ENCODE measurements at regions not wholly inside any gene's neighbourhood (a gene's known extent, or its start where the extent isn't known, plus 50 kb on each side); places are given as distances from the start of the nearest gene placed in this dataset.

DNA sequence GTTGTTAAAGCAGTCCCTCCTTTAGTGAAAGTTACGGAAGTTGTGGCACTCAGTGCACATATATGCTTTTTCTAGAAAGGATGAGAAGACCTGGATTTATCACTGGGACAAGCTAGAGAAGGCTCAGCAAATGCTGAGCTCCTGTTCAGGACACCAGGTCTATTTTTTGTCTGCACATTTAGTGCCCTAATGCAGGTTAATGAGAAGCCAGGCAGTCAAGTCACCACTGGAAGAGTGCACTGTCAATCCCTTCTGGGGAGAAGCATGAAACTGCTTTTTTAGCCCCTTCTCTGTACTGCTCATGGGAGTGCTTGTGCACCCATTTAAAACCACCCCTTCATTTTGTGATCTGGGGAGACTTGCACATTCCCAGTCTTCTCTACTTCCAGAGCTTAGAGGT lies 624.1 kb upstream of the USP24 start:
- DNase-seq, result no peak

DNA sequence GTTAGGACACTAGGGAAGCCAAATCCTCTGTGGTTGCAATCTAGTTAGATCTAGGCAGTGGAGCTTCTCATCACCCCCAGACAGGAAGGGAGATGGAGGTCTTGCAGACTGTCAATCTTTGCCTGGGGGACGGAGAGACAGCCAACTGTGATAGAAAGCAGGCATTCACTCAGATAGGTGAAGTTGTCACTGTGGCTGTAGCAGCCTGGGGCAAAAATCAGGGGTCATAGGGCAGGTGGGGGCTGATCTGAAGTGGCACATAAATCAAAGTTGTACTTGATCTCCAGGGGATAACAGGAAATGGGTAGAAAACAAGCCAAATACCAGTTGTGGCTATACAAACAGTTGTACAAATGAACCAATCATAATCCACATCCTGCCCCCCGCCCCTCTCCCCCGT lies 620.9 kb upstream of the USP24 start:
- peak; percentile 56 for DNase-seq

DNA sequence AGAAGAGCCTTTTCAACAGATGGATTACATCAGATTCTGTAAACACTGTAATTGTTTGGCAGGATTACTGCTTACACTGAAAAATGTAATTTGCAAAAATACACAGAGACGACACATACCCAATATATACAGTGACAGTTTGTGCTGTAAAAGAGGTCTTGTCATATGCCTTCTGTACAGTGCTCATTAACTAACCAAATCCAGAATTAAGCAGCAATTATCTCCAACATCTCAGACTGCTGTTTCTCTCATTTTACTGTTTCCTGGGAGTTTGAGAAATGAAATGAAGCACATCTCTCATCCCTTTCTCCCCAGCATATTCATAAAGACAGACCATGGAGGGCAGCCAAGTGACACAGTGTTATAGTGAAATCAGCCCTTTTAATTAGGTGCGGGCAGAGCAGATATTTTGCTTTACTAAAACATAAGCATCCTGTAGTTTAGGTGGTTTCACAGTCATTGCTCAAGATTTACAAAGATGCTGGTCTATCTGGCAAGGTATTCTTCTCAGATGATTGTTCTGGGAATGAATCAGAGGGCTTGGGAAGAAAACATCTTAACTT lies 618.4 kb upstream of the USP24 start:
- no peak for DNase-seq

DNA sequence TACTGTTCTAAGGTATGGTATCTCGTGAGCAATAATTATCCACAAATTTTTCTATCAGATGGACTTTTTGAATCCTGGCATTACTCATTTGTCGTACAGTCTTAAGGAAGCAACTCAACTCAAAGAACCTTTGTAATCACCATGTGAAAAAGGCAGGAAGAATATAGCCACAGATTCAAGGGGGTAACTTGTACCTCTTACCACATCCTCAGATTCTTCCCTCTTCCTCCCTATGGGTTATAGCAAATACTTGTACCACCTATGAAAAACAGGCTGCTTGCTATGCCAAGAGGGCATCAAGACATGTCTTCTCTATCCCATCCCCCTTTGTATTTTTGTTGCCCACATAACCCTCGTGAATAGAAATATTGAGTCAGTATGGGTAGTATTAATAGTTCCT lies 616.6 kb upstream of the USP24 start:
- no peak for DNase-seq

DNA sequence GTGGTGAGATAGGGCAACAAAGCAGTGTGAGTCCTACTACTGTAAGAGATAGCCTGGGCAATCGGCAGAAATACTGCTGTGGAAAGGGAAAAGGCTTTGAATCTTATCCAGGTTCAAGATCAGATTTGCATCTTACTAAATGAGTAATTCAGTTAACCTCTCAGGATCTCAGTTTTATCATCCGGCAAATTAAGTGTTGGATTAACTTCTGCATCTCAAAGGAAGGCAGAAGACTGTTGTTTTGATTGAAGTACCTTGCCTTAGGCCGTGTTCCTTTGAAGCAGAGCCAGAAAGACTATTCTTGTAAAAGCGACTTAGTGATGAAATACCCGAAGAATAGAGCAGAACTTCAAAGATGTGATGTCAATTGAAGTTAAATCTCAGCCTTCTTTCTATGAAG lies 612.9 kb upstream of the USP24 start:
- no peak for DNase-seq

DNA sequence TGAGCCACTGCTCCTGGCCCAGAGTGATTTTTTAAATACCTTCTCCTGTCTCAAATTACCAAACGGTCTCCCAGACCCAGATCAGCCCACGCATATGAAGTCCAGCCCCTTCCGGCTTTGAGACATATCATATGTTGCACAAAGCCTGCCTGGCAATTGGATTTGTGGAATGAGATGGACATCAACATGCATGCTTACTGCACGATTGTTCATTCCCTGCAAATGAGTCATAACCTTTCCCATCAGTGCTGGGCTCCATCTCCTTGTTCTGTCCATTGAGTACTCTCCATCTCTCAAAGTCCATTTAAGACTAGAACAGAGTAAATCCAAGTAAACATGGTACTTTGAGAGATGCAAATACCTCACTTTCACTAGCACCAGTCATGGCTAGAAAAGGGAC lies 612.2 kb upstream of the USP24 start:
- no peak for DNase-seq

DNA sequence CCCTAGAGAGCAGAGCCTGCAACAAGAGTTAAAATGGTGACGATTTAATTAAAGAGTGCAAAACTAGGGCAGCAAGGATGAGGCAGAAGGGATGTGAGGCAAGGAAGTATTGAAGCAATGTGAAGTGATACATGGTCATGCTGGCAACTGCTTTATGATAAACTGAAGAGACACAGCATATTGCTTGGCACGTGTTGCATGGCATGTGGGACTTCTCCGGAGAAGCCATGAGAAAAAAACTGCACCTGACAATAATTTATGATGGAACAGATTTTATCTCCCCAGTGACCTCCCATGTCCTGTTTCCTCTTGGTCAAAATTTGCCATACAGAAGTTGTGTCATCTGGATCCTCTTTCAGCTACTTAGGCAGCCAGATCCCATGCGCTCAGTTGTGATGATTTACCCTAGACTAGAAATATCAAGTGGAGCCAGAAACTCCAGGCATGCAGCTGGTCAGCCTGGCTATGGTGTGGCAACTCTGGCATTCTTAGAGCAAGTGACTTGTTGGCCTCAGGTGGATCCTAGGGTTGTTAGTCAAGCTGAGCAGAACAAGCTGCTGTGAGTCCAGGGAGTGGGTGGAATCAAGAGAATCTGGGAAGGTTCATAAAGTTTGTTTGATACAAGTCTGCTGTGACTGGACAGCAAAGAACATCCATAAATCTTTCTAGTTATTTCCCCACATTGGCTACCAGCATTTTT lies 611.4 kb upstream of the USP24 start:
- no peak for DNase-seq

DNA sequence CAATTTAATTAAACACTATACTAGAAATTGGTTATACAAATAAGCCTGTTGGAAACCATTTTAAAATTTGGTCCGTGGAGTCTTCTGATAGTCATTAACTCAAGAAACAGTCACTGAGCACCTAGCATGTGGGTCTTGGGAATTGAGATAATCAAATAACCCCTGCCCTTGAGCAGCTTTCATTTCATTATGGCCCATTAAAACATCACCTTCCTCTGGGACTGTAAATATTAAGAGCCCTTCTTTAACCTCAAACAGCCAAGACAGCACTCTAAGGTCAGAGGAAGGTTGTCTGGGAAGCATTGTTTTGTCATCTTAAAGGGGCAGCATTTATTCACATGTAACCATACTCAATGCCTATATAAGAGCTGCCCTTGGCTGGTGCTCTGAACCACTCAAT lies 610.3 kb upstream of the USP24 start:
- DNase-seq, result no peak

DNA sequence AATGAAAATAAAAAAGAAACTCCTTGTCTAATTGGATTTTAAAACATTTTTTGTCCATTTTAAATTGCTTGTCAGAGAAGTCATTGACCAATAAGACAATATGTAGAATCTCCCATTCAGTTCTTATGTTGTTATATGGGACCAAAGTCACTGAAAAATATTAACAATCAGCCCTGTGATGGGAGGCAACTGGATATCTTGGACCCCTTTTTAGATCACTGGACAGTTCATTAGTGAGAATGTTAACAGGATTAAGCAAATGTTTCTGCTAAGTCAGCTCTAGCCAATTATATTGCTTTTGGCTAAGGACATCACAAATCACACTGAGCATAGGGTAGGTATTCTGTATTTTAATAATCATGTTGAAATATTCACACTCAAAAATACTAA lies 609.1 kb upstream of the USP24 start:
- DNase-seq, result no peak

DNA sequence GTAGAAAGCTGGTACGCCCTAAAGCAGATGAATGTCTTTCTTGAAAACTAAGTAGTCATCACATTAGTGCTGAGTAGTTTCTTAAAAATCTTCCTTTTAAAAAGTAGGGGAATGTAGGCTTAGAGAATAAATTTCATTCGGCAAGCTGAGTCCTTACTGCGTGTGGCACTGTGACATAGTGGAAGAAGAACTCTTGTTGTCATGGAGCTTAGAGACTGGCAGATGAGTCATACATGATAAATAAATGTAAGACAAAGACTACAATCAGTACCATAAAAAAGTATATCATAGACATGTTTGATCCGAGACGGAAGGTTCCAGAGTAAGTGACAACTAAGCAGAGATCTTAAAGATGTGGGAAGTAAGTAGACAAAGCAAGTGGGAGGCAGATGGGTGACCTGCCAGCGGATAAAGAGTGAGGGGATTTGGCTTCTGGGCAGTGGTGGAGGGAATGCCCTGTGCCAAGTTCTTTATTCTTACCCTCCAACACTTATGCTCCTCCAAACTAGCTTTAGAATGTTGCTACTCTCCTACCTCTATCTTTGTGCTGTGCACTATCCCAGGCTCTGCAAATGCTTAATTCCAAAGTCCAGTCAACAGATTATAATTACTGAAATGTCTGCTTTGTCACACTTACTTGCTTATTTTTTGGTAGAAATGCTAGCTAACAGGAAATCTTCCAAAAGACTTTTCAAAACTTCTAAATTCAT lies 608.5 kb upstream of the USP24 start:
- DNase-seq, result no peak

DNA sequence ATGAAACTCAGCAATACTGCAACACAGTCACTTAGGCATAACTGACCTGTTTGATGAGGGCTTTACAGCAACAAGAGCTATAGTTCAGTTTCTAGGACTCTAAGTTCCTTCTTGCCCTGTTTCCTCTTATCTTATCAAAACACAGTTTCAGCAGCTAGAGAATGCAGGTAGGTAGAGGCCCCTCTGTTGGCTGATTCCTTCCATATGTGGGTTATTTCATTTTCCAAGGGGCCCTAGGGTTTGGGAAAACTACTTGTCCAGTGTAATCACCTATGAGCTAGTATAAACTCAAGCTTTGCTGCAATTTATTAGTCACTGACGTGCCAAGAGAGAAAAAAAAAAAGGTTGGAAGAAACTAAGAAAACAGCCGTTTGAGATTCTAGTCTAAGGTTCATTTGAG lies 607.7 kb upstream of the USP24 start:
- no peak for DNase-seq

DNA sequence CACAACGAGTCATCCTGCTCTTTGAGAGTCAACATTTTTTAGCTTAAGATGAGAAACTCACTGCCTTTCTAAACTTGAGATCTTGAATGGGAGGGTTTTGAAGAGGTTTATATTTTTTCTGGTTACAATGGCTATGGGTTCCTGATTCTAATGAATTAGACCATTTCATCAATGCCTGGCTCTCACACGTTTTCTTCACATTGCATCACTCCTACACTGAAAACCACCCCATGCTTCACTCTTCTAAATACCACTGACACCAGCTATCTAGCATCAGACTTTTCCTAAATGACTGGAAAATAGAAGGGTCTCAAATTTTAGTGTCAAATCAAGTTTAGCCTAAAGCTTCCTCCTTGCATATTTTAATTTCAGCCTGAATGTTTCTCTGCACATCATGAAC lies 606.1 kb upstream of the USP24 start:
- peak; percentile 64 for DNase-seq

DNA sequence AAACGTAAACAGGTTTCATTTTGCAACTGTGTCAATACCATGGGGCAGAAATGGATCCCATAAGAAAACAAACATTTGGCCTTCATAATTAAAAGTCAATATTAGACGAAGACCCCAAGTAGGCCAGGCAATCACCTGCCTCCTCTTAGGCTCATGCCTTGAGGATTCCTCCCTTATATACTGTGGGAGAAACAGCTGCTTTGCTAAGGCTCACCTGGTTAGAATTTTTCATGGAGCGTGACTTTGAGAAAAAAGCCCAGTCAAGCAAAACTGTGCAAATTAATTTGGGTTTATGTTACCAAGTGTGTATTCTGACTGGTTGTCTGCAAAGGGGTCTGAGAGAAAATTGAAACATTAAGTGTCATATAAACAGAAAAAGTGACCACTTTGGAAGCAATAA lies 605.3 kb upstream of the USP24 start:
- peak; percentile 99 for DNase-seq

DNA sequence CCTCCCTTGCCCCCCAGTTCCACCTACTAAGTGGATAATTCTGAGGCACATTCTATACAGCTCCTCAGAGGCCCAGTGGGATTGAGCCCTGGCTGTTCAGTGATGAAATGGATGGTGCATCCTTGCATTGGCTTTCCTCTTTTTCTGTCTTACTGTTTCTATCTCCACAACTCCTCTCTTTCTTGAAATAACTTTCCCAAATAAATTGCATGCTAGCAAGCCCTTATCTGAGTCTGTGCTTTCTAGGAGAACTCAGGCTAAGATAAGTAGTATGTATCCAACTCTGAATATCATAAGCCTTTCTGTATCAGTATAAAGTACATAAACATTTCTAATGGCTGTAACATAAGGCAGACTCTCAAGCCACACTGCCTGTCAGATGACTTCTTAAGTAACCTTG lies 603.8 kb upstream of the USP24 start:
- no peak for DNase-seq

DNA sequence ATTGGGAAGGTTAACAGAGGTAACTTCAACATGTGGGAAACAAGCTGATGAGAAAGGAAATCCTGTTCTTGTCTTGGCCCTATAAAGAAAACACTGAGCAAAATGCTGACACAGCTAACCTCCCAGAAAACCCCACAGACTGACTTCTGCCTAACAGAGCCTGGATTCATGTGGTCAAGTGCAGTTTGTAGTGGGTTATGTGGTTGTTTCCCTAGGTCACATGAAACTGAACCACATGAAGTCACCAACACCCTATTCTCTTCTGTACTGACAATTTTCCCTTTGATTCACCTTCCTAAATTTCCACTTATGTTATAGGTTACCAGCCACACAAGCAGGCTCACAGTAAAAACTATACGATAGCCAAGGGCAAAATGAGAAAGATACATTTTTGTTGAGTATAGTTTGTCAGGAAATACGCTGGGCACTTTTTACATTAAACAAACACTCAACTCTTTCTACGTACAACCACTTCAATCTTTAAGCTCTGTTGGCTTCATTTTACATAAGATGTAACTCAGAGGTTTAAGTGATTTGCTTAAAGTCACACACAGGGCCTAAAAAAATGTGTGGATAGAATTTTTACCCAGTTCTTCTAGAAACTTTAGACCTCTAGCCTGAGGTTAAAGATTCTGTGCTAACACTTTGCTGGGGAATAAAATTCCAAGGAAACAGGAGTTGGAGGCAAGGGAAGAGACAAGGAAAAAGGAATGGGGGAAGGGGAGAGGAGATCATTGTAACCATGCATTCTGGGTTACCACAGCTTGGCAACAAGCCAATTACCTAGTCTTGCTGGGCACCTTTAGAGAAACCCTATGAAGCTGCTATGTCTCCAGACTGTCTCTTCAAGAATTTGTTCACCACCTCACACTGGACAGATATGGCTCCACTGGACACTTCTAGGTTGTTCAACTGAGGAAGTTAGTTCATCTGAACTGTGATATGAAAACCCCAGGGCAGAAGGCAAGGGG lies 601.6 kb upstream of the USP24 start:
- no peak for DNase-seq

DNA sequence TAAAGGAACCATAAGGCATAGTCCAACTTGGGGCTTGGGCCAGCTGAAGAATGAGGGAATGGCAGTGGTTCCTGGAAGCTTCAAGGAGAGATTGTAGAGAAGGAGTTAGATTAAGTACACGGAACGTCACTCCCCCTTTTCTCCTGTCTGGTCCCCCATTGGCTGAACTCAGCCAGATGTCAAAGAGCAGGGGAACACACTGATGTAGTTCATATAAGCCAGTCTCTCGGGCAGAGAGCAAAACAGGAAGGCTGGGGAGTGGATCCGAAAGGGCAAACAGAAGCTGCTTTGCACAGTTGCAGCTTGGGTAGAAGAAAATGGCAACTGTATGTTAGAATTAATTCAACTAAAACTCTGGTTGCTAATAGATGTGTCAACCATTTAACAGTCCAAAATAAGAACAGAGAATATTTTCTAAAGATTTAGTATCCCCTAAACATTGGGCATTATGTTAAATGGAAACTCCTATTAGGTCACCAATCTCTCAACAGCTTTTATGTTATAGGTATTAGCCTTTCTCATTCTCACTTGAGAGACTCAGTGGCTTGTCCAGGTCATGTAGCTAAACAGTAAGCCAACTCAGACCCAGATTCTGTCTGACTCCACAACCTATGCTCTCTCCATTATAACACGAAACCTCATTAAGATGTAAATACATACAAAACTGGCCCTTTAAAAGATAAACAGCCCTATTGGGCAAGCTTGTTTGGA lies 600.7 kb upstream of the USP24 start:
- no peak for DNase-seq

DNA sequence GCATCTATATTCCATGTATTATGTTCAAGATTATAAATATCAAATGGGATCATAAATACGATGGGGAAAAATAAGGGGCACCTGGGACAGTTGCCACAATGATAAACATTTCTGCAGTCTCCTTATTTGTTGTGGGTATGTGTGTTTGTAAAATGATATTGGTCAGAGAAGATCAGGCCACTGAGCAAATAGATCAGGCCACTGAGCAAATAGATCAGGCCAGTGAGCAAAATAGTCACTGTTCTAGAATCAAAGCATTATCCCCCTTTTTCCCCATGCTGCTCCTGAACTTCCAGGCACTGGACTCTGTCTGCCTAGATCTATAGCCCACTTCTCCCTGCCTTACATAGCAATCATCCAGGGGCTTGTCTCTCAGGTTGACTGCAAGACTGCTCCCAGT lies 599.8 kb upstream of the USP24 start:
- DNase-seq, result no peak

DNA sequence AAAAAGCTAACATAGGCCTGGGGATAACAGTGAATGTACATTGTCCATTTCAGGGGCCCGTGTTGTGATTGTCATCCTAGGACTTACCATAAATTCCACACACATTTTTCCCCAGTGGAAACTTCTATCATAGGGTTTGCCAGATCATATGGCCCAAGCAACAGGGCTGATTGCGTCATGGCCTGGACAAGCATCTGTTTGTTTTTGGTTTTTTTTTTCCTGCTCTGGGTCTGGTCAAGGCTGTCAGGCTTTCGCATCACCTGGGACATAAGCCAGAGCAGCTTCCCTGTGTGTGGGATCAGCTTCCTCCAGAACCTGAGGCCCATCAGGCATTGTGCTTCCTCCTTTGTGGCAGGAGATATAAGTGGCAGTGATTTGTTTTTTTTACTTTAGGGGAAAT lies 598.5 kb upstream of the USP24 start:
- DNase-seq, result no peak

DNA sequence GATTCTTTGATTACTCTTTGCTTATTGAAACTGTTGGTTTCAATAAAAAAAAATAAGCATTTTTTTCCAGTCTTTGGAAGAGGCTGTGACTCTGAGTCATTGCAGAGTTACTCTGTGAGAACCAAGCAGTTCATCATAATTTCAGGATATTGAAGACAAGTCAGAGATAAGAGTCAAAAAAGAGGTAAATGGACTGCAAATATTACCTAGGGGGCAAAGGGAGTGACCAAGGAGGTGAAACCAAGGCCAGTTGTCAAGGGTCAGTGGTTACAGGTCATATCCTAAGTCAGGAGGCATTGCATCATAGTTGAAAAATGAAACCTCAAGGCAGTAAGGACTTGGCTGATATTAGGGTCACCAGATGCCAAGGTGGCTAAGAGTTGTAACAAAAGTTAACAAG lies 597.1 kb upstream of the USP24 start:
- no peak for DNase-seq

DNA sequence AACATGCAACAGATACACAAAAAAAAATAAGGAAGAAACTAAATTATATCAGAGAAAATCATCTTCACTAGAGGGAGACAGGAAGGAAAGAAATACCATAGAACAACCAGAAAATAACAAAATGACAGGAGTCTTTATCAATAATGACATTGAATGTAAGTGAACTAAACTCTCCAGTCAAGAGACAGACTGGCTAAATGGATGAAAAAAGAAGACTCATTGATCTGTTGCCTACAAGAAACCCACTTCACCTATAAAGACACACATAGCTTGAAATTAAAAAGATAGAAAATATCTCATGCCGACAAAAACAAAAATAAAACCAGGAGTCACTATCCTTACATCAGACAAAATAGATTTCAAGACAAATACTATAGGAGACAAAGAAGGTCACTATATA lies 593.1 kb upstream of the USP24 start:
- no peak for DNase-seq

DNA sequence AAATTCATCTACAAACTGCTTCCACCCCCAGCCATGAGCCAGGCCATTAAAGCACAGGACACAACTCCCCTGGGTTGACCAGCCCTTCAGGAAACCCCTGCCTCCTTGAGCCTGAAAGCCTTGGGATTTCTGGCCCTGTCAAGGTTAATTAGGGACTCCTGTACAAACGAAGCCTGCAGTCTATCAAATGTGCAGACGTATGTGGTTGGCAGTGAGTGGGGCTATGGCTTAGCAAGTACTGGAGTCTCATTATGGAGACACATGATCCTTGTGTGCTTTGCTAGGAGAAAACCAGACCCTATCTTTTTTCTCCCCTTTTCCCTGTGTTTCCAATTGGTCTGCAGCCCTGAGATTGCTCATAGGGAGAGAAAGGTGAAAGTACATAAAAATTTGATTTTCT lies 588.3 kb upstream of the USP24 start:
- DNase-seq, result no peak

DNA sequence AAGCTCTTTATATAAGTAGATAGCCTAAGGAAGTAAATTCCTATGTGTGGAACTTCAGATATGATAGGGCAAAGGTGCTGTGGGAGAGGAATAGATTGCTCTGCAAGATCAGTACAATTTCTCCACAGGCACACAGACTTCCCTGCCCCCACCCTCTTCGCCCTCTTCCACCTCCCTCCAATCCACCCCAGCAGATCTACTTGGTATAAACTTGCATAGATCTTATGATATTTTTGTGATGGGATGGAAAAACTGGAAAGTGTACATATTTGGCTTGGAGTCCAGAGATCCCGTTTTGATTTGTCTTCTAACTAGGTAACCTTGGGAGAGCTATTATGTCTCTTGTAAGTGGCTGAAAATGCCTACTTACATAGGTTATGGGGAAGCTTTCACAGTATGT lies 586.3 kb upstream of the USP24 start:
- DNase-seq, result no peak

DNA sequence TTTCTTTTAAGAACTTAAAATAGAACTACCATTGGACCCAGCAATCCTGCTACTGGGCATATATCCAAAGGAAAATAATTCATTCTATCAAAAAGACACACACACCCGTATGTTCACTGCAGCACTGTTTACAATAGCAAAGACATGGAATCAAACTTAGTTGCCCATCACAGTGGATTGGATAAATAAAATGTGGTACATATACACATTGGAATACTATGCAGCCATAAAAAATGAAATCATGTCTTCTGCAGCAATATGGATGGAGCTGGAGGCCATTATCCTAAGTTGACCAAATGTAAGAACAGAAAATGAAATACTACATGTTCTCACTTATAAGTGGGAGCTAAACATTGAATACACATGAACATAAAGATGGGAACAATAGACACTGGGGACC lies 585.3 kb upstream of the USP24 start:
- no peak for DNase-seq

All from NCI-H748 treated with DMSO at 0.1 percent for 48 hours (cell line).